Endothelial cell of umbilical vein (primary cell): ENCODE measurements at regions not wholly inside any gene's neighbourhood (a gene's known extent, or its start where the extent isn't known, plus 50 kb on each side); places are given as distances from the start of the nearest gene placed in this dataset.

ENCODE experiments used
- BruUV-seq: library from RNA; stranded (reverse); fragments of 400-500 nt; replicated peaks from 2 replicates; lab custom pipeline; 2021; lab: Mats Ljungman, UMichigan
- CTCF ChIA-PET: fragments of 300-600, 350-600 bp; sonication (Branson Sonifier 250); formaldehyde crosslinking; loops from one replicate; lab custom pipeline; 2021; ENCODE audit warnings: antibody characterized with exemption, inconsistent platforms; lab: Charles Lee
- POLR2A ChIA-PET: fragments of 300-600, 350-600 bp; sonication (Branson Sonifier 250); formaldehyde crosslinking; loops from one replicate; lab custom pipeline; 2021; ENCODE audit warnings: antibody characterized with exemption, inconsistent platforms; lab: Charles Lee
- DNase-seq: peaks from one replicate; pipeline ENCODE4 v3.0.0-alpha.2; 2011; ENCODE audit warnings: low read depth, low spot score
- FAIRE-seq: peaks from 2 replicates; lab custom pipeline; 2011; peaks lifted over from hg19 to GRCh38; lab: Jason Lieb, UNC
- H2AFZ ChIP-seq: 2 replicates; pipeline ENCODE4 v1.6.0; 2012; ENCODE audit warnings: low read depth, low read length, control low read depth, inconsistent platforms
- H3K27ac ChIP-seq: 2 replicates; pipeline ENCODE4 v1.5.1; 2011; ENCODE audit warnings: low read depth, mild to moderate bottlenecking, control low read depth, low read length, moderate library complexity; ENCODE audit not compliant: insufficient read depth
- H3K27me3 ChIP-seq, 2 experiments: 2 replicates each; pipeline versions ENCODE4 v1.6.0 to v1.6.1; 2011; ENCODE audit warnings: low read length in 2 of 2, mixed read lengths in 1 of 2; ENCODE audit not compliant: control insufficient read depth in 2 of 2, insufficient read depth in 2 of 2
- H3K36me3 ChIP-seq, 2 experiments: 2 replicates in 1 of 2; 3 replicates in 1 of 2; pipeline ENCODE4 v1.5.1; 2011; ENCODE audit warnings: low read length in 2 of 2, mild to moderate bottlenecking in 1 of 2, moderate library complexity in 1 of 2; ENCODE audit not compliant: control insufficient read depth in 2 of 2, insufficient read depth in 2 of 2; ENCODE audit errors: extremely low read depth in 1 of 2
- H3K4me1 ChIP-seq: 3 replicates; pipeline ENCODE4 v1.5.1; 2011; ENCODE audit warnings: mild to moderate bottlenecking, low read length; ENCODE audit not compliant: control insufficient read depth, insufficient read depth; ENCODE audit errors: extremely low read depth
- H3K4me2 ChIP-seq: 2 replicates; pipeline ENCODE4 v1.6.1; 2011; ENCODE audit warnings: low read length, control low read depth, mixed read lengths; ENCODE audit not compliant: insufficient read depth
- H3K4me3 ChIP-seq, 3 experiments: fragments of 200-600 bp in 1 of 3; sonication (generic), shearing (Covaris generic) in 1 of 3; replicated peaks in 1 of 3; 2 replicates each; pipeline ENCODE4 v1.5.1; 2011 to 2016; ENCODE audit warnings: control low read depth in 3 of 3, low read length in 3 of 3, mild to moderate bottlenecking in 2 of 3, inconsistent platforms in 1 of 3, low read depth in 1 of 3, moderate library complexity in 1 of 3; ENCODE audit not compliant: insufficient read depth in 1 of 3
- H3K79me2 ChIP-seq: 2 replicates; pipeline ENCODE4 v1.6.0; 2012; ENCODE audit warnings: low read length, inconsistent platforms; ENCODE audit not compliant: control insufficient read depth, insufficient read depth
- H3K9ac ChIP-seq: replicated peaks from 2 replicates; pipeline ENCODE3; 2011; ENCODE audit warnings: low read length, control low read depth; ENCODE audit not compliant: insufficient read depth; ENCODE audit errors: extremely low read depth
- H3K9me1 ChIP-seq: replicated peaks from 3 replicates; pipeline ENCODE4 v1.6.0; 2011; ENCODE audit warnings: mild to moderate bottlenecking, low read length; ENCODE audit not compliant: control insufficient read depth, insufficient read depth; ENCODE audit errors: extremely low read depth
- H3K9me3 ChIP-seq: replicated peaks from 2 replicates; pipeline ENCODE4 v1.5.1; 2012; ENCODE audit warnings: low read length, inconsistent platforms; ENCODE audit not compliant: control insufficient read depth, insufficient read depth
- H4K20me1 ChIP-seq: replicated peaks from 2 replicates; pipeline ENCODE3; 2011; ENCODE audit warnings: mild to moderate bottlenecking, low read length; ENCODE audit not compliant: control insufficient read depth, insufficient read depth; ENCODE audit errors: extremely low read depth
- CTCF ChIP-seq, 2 donors: IDR thresholded peaks; 1 replicate in 1 of 2; 2 replicates in 1 of 2; pipeline ENCODE4 v1.5.1; 2011; ENCODE audit warnings: low read length in 2 of 2, mild to moderate bottlenecking in 2 of 2, moderate library complexity in 2 of 2, control low read depth in 1 of 2, inconsistent platforms in 1 of 2, low read depth in 1 of 2; ENCODE audit not compliant: insufficient read depth in 1 of 2; ENCODE audit errors: extremely low read depth in 1 of 2
- EZH2 ChIP-seq: IDR thresholded peaks from 2 replicates; pipeline ENCODE4 v1.6.1; 2012; ENCODE audit warnings: borderline replicate concordance, low read depth, mild to moderate bottlenecking, moderate library complexity, low read length, inconsistent platforms; ENCODE audit not compliant: severe bottlenecking
- FOS ChIP-seq: IDR thresholded peaks from 2 replicates; pipeline ENCODE4 v1.6.1; 2011; ENCODE audit warnings: mild to moderate bottlenecking, low read length, moderate library complexity, borderline replicate concordance; ENCODE audit not compliant: insufficient read depth
- GATA2 ChIP-seq: IDR thresholded peaks from 2 replicates; pipeline ENCODE4 v1.7.0; 2011; ENCODE audit warnings: low read depth, mild to moderate bottlenecking, moderate library complexity, mixed read lengths, low read length; ENCODE audit not compliant: insufficient read length, insufficient read depth
- JUN ChIP-seq: IDR thresholded peaks from 2 replicates; pipeline ENCODE4 v1.6.1; 2011; ENCODE audit warnings: borderline replicate concordance, low read depth; ENCODE audit not compliant: insufficient read length, insufficient read depth
- MAX ChIP-seq: IDR thresholded peaks from 2 replicates; pipeline ENCODE4 v1.6.1; 2011; ENCODE audit not compliant: insufficient read depth, insufficient read length
- MYC ChIP-seq: IDR thresholded peaks from one replicate; pipeline ENCODE4 v1.6.1; 2011; ENCODE audit warnings: mild to moderate bottlenecking, low read depth, low read length
- POLR2A ChIP-seq: IDR thresholded peaks from 2 replicates; pipeline ENCODE4 v1.6.1; 2012; ENCODE audit warnings: low read depth, mild to moderate bottlenecking, control low read depth, low read length
- POLR2AphosphoS5 ChIP-seq: IDR thresholded peaks from 2 replicates; pipeline ENCODE4 v1.6.1; 2012; ENCODE audit warnings: low read depth, mild to moderate bottlenecking, control low read depth, low read length, moderate library complexity; ENCODE audit not compliant: insufficient read depth
- dilution Hi-C: fragments of 300-500 bp; cut with MboI; formaldehyde crosslinking; loops from one replicate; pipeline ENCODE4 v1.15.0; 2019; ENCODE audit warnings: low sequenced_read_pairs; ENCODE audit not compliant: extremely low pct_ligation_motif_present
- intact Hi-C: fragments of 100-400 bp; cut with micrococcal nuclease; formaldehyde crosslinking; loops from one replicate; pipeline ENCODE4 v1.10.0; 2022

DNA sequence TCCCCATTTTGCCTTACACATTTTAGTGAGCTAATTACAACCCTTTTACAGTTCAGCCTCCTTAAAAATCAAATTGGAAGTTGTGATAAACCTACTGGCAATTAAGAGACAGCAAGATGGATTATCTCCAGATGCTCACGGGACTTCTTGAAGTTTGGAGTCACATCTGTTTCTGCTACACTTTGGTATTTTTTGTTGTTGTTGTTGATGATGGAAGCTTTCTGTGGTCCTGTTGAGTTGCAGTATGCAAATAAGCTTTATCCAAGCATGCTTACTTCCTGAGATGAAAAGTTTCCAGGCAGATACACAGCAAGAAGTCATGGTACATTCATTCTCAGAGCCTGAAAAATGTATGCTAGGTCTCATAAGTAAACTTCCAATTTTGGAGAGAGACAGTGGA is 670.0 kb upstream of the AMOT start:
- intact Hi-C loops, result no loop called here

More for the DNA sequence above, 670.0 kb upstream of the AMOT start:
- peak; percentile 1 for DNase-seq
- CTCF ChIA-PET, result no interaction called here
- POLR2A ChIA-PET, result no interaction called here
- BruUV-seq, result no TSS peak
- TF ChIP-seq FOS, result no peak
- TF ChIP-seq POLR2A, result no peak
- TF ChIP-seq POLR2AphosphoS5, result no peak
- no peak for TF ChIP-seq JUN
- TF ChIP-seq MAX, result no peak
- no peak for TF ChIP-seq MYC
- TF ChIP-seq GATA2, result no peak
- no peak for TF ChIP-seq EZH2
- no peak for TF ChIP-seq CTCF (IDR thresholded peaks at IDR 0.05; ENCODE audit: extremely low read depth in 1 of 2, insufficient read depth in 1 of 2, low read depth in 1 of 2, low read length in 2 of 2)
- Histone ChIP-seq H3K9ac (no peak overlapping the region), H3K4me2 (no peak overlapping the region), H4K20me1 (no peaks in the 10 kb centered on the region), H3K4me1 (peaks cover 35% of the 10 kb centered on the region), H3K27me3 (no peaks in the 10 kb centered on the region), H2AFZ (no peak overlapping the region), H3K9me3 (no peaks in the 10 kb centered on the region), H3K4me3 (no peak overlapping the region), H3K27ac (no peak overlapping the region), H3K79me2 (no peaks in the 10 kb centered on the region), H3K36me3 (no peaks in the 10 kb centered on the region), H3K9me1 (no peaks in the 10 kb centered on the region)
- dilution Hi-C loops, result no loop called here
- no peak for FAIRE-seq
